NCI-H2171 treated with DMSO at 0.1 percent for 48 hours (cell line): ENCODE measurements at regions not wholly inside any gene's neighbourhood (a gene's known extent, or its start where the extent isn't known, plus 50 kb on each side); places are given as distances from the start of the nearest gene placed in this dataset.
"Not testable (repeated sequence)": the region's sequence is repeated elsewhere in the genome, so short reads cannot be mapped to it uniquely, and the experiment has no call there.

Source experiments
- DNase-seq: peaks from one replicate; lab custom pipeline; 2025; lab: John Stamatoyannopoulos, UW

GRCh38 chr5:38607396-38607795 is 51.0 kb upstream of the LIFR start:
- DNase-seq: peak; percentile 36

- DNase-seq: peak; percentile 98
Measured at GRCh38 chr5:38607930-38608564, 51.6 kb upstream of the LIFR start.

GRCh38 chr5:38608874-38609273 is 52.4 kb upstream of the LIFR start:
- peak; percentile 29 for DNase-seq

- no peak for DNase-seq
Measured at GRCh38 chr5:38612851-38613250, 56.4 kb upstream of the LIFR start.

- DNase-seq: no peak
Measured at GRCh38 chr5:38613490-38613889, 57.0 kb upstream of the LIFR start.

GRCh38 chr5:38613992-38614836 is 57.8 kb upstream of the LIFR start:
- DNase-seq: no peak

- DNase-seq: no peak
Measured at GRCh38 chr5:38615042-38615441, 58.6 kb upstream of the LIFR start.

- no peak for DNase-seq
Measured at GRCh38 chr5:38615981-38616451, 59.6 kb upstream of the LIFR start.

- no peak for DNase-seq
Measured at GRCh38 chr5:38618154-38618553, 61.7 kb upstream of the LIFR start.

GRCh38 chr5:38621331-38621730 is 64.9 kb upstream of the LIFR start:
- no peak for DNase-seq

GRCh38 chr5:38621840-38622437 is 65.5 kb upstream of the LIFR start:
- DNase-seq: no peak

GRCh38 chr5:38622723-38623129 is 66.3 kb upstream of the LIFR start:
- DNase-seq: no peak

- DNase-seq: not testable (repeated sequence)
Measured at GRCh38 chr5:38624541-38624940, 68.1 kb upstream of the LIFR start.

GRCh38 chr5:38631376-38631775 is 74.9 kb upstream of the LIFR start:
- not testable (repeated sequence) for DNase-seq

GRCh38 chr5:38634568-38635369 is 78.3 kb upstream of the LIFR start:
- DNase-seq: no peak

- DNase-seq: no peak
Measured at GRCh38 chr5:38636626-38637025, 80.2 kb upstream of the LIFR start.

- no peak for DNase-seq
Measured at GRCh38 chr5:38638656-38639055, 82.2 kb upstream of the LIFR start.

GRCh38 chr5:38639377-38640358 is 83.2 kb upstream of the LIFR start:
- DNase-seq: no peak

- no peak for DNase-seq
Measured at GRCh38 chr5:38641003-38641402, 84.6 kb upstream of the LIFR start.

- no peak for DNase-seq
Measured at GRCh38 chr5:38642189-38642911, 85.9 kb upstream of the LIFR start.
